ENCODE measurements at regions not wholly inside any gene's neighbourhood (a gene's known extent, or its start where the extent isn't known, plus 50 kb on each side); places are given as distances from the start of the nearest gene placed in this dataset.

DNA sequence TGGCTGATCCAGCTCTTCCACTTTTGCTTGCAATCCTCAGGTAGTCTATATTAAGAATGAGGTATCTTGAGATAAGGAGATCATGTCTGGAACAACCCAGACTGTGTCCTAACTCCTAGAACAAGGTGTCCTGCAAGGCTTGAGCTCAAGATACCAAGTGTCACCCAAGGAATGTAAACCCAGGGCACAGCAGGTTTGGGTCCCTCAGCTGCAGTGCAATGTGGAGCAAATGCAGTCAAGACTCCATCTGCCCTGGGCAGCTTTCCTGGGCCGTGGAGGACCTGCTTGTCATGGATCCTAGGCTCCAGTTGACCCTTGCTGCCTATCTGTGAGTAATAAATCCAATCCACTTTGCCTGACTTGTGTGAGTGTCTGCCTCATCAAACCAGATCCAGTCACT is 166.1 kb downstream of the OTOR start:
- no peak for ATAC-seq (ENCODE audit: low read depth)
- H3K27ac ChIP-seq (ENCODE audit: poor library complexity, severe bottlenecking), result no peak overlapping the region
- no peak for DNase-seq (ENCODE audit: low spot score)
- no peak overlapping the region for H3K4me3 ChIP-seq (ENCODE audit: severe bottlenecking)
- no peaks in the 10 kb centered on the region for H3K9me3 ChIP-seq (ENCODE audit: severe bottlenecking)
- H3K36me3 ChIP-seq (ENCODE audit: low read depth), result no peaks in the 10 kb centered on the region
- no peaks in the 10 kb centered on the region for H3K4me1 ChIP-seq (ENCODE audit: insufficient read depth, poor library complexity, severe bottlenecking)
- H3K27me3 ChIP-seq (ENCODE audit: insufficient read depth, poor library complexity, severe bottlenecking), result no peaks in the 10 kb centered on the region
- TF ChIP-seq, protein P1, sequence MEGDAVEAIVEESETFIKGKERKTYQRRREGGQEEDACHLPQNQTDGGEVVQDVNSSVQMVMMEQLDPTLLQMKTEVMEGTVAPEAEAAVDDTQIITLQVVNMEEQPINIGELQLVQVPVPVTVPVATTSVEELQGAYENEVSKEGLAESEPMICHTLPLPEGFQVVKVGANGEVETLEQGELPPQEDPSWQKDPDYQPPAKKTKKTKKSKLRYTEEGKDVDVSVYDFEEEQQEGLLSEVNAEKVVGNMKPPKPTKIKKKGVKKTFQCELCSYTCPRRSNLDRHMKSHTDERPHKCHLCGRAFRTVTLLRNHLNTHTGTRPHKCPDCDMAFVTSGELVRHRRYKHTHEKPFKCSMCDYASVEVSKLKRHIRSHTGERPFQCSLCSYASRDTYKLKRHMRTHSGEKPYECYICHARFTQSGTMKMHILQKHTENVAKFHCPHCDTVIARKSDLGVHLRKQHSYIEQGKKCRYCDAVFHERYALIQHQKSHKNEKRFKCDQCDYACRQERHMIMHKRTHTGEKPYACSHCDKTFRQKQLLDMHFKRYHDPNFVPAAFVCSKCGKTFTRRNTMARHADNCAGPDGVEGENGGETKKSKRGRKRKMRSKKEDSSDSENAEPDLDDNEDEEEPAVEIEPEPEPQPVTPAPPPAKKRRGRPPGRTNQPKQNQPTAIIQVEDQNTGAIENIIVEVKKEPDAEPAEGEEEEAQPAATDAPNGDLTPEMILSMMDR (IDR thresholded peaks at IDR 0.05; ENCODE audit: poor library complexity, severe bottlenecking), result no peak

DNA sequence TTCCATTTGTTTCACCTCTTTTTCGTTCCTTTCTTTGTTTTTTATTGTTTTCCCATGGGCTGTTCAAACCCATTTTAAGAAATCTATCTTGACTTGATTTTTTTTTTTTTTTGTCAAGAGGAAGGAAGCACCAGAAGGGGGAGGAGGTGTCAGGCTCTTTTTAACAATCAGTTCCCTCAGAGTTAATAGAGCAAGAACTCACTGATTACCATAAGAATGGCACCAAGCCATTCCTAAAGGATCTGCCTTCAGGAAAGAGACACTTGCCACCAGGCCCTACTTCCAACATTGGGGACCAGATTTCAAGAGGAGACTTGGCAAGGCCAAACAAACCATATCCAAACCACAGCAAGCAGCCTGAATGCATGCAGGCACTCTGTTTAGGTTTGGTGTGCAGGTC is 168.0 kb downstream of the OTOR start:
- H3K36me3 ChIP-seq (ENCODE audit: low read depth), result no peaks in the 10 kb centered on the region
- H3K4me3 ChIP-seq (ENCODE audit: severe bottlenecking), result no peak overlapping the region
- no peak for DNase-seq (ENCODE audit: low spot score)
- no peaks in the 10 kb centered on the region for H3K27me3 ChIP-seq (ENCODE audit: insufficient read depth, poor library complexity, severe bottlenecking)
- ATAC-seq (ENCODE audit: low read depth), result no peak
- H3K4me1 ChIP-seq (ENCODE audit: insufficient read depth, poor library complexity, severe bottlenecking), result no peaks in the 10 kb centered on the region
- H3K9me3 ChIP-seq (ENCODE audit: severe bottlenecking), result no peaks in the 10 kb centered on the region
- H3K27ac ChIP-seq (ENCODE audit: poor library complexity, severe bottlenecking), result no peak overlapping the region
- TF ChIP-seq, protein P1 (IDR thresholded peaks at IDR 0.05; ENCODE audit: poor library complexity, severe bottlenecking), result no peak

DNA sequence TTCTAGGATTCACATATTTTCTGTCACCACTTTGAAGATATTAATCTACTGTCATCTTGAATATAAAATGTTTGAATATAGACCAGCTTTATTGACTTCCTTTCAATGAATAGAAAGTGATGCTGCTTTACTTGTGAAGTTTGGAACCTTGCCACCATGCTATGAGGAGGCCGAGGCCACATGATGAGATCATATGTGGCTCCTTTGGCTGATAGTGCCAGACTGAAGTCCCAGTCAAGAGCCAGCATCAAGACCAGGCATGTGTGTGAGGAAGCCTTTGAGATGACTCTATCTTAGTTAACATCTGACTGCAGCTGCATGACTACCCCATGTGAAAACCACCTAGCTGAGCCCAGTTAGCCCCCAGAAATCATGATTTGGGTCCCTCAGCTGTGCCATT is 169.5 kb downstream of the OTOR start:
- no peak for DNase-seq (ENCODE audit: low spot score)
- peaks cover 3% of the 10 kb centered on the region for H3K4me1 ChIP-seq (ENCODE audit: insufficient read depth, poor library complexity, severe bottlenecking)
- TF ChIP-seq, protein P1 (IDR thresholded peaks at IDR 0.05; ENCODE audit: poor library complexity, severe bottlenecking), result no peak

DNA sequence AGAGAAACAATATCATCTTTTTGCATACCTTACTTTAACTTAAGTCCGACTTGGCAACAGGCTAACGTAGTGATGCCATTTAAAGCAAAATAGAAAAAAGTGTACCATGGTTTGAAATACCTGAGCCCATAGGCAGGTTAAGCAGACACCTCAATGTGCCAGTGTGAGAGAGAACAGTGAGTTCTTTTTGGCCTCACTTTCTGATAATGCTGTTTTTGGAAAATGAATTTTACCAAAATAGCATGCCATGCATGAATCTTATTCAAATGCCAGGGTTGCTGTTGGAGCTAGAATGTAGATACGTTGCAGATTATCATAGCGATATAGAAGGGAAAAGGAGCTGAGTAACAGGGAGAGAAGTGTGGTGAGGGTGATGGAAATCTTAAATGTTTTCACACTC is 170.2 kb downstream of the OTOR start:
- H3K27ac ChIP-seq (ENCODE audit: poor library complexity, severe bottlenecking), result no peak overlapping the region
- no peak overlapping the region for H3K4me3 ChIP-seq (ENCODE audit: severe bottlenecking)
- peaks cover 7% of the 10 kb centered on the region for H3K4me1 ChIP-seq (ENCODE audit: insufficient read depth, poor library complexity, severe bottlenecking)
- no peaks in the 10 kb centered on the region for H3K27me3 ChIP-seq (ENCODE audit: insufficient read depth, poor library complexity, severe bottlenecking)
- no peaks in the 10 kb centered on the region for H3K36me3 ChIP-seq (ENCODE audit: low read depth)
- H3K9me3 ChIP-seq (ENCODE audit: severe bottlenecking), result no peaks in the 10 kb centered on the region
- TF ChIP-seq, protein P1 (IDR thresholded peaks at IDR 0.05; ENCODE audit: poor library complexity, severe bottlenecking), result no peak
- ATAC-seq (ENCODE audit: low read depth) (no peak), DNase-seq (ENCODE audit: low spot score) (no peak)

More for the DNA sequence above, 169.5 kb downstream of the OTOR start:
- ATAC-seq (ENCODE audit: low read depth), result peak; percentile 23; the same call in 1 of the 3 replicates
- Histone ChIP-seq H3K36me3 (ENCODE audit: low read depth) (no peaks in the 10 kb centered on the region), H3K4me3 (ENCODE audit: severe bottlenecking) (no peak overlapping the region), H3K9me3 (ENCODE audit: severe bottlenecking) (no peaks in the 10 kb centered on the region), H3K27ac (ENCODE audit: poor library complexity, severe bottlenecking) (no peak overlapping the region), H3K27me3 (ENCODE audit: insufficient read depth, poor library complexity, severe bottlenecking) (no peaks in the 10 kb centered on the region)

DNA sequence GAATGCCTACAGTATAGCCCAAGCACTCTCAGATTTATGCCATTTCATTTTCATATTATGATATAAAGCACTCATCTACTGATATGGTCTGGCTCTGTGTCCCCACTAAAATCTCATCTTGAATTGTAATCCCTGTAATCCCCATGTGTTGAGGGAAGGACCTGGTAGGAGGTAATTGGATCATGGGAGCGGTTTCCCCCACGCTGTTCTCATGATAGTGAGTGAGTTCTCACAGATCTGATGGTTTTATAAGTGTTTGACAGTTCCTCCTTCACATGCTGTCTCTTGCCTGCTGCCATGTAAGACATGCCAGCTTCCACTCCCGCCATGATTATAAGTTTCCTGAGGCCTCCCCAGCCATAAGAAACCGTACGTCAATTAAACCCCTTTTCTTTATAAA is 171.7 kb downstream of the OTOR start:
- Histone ChIP-seq H3K27ac (ENCODE audit: poor library complexity, severe bottlenecking) (no peak overlapping the region), H3K4me3 (ENCODE audit: severe bottlenecking) (no peak overlapping the region), H3K27me3 (ENCODE audit: insufficient read depth, poor library complexity, severe bottlenecking) (no peaks in the 10 kb centered on the region), H3K4me1 (ENCODE audit: insufficient read depth, poor library complexity, severe bottlenecking) (peaks cover 8% of the 10 kb centered on the region), H3K9me3 (ENCODE audit: severe bottlenecking) (no peaks in the 10 kb centered on the region), H3K36me3 (ENCODE audit: low read depth) (no peaks in the 10 kb centered on the region)
- no peak for DNase-seq (ENCODE audit: low spot score)
- TF ChIP-seq, protein P1 (IDR thresholded peaks at IDR 0.05; ENCODE audit: poor library complexity, severe bottlenecking), result no peak
- no peak for ATAC-seq (ENCODE audit: low read depth)
